ENCODE measurements at regions not wholly inside any gene's neighbourhood (a gene's known extent, or its start where the extent isn't known, plus 50 kb on each side); places are given as distances from the start of the nearest gene placed in this dataset.

- TF ChIP-seq E2F8 (IDR thresholded peaks at IDR 0.05; ENCODE audit: low read depth, partially characterized antibody) (no peak), CTCF (IDR thresholded peaks at IDR 0.05 in 2 of 3, conservative IDR thresholded peaks at IDR 0.05 in 1 of 3; ENCODE audit: control insufficient read depth in 2 of 3, extremely low read depth in 1 of 3, insufficient read depth in 1 of 3, low read depth in 3 of 3, low read length in 3 of 3) (no peak), E4F1 (IDR thresholded peaks at IDR 0.05; ENCODE audit: borderline replicate concordance, partially characterized antibody) (no peak), YY1 (IDR thresholded peaks at IDR 0.05; ENCODE audit: low read depth, low read length) (no peak), SUZ12 (IDR thresholded peaks at IDR 0.05; ENCODE audit: unreplicated experiment) (no peak), JUNB (IDR thresholded peaks at IDR 0.05) (no peak)
Measured at GRCh38 chr5:2986301-2986700, 234.8 kb upstream of the IRX2 start.
